K562 (cell line): ENCODE measurements at regions not wholly inside any gene's neighbourhood (a gene's known extent, or its start where the extent isn't known, plus 50 kb on each side); places are given as distances from the start of the nearest gene placed in this dataset.

ENCODE experiments used
- ARHGAP35 ChIP-seq: fragments of 450-650 bp; IDR thresholded peaks from 2 replicates; pipeline ENCODE4 v1.6.1; 2018; ENCODE audit not compliant: partially characterized antibody
- ASH1L ChIP-seq: fragments of 450-650 bp; IDR thresholded peaks from 2 replicates; pipeline ENCODE4 v1.6.1; 2018; ENCODE audit warnings: borderline replicate concordance, mild to moderate bottlenecking, low read depth; ENCODE audit not compliant: partially characterized antibody
- BACH1 ChIP-seq: fragments of 200-800 bp; sonication (Bioruptor generic); IDR thresholded peaks from 2 replicates; pipeline ENCODE4 v1.6.1; 2016; ENCODE audit warnings: missing genetic modification characterization, missing compliant biosample characterization
- BCL6 ChIP-seq: fragments of 250-450 bp; sonication (Bioruptor Pico); IDR thresholded peaks from 2 replicates; pipeline ENCODE4 v1.4.0; 2020
- BHLHE40 ChIP-seq: IDR thresholded peaks from 2 replicates; pipeline ENCODE4 v1.6.1; 2011; ENCODE audit warnings: low read length, improper control_type of control experiment
- DMBX1 ChIP-seq: fragments of 250-450 bp; sonication (Bioruptor Pico); IDR thresholded peaks from 2 replicates; pipeline ENCODE4 v1.8.0; 2022; ENCODE audit warnings: inconsistent platforms, mild to moderate bottlenecking, moderate library complexity, borderline replicate concordance
- FIP1L1 ChIP-seq: fragments of 200-400 bp; formaldehyde crosslinking; IDR thresholded peaks from 2 replicates; pipeline ENCODE4 v1.6.1; 2018; ENCODE audit warnings: mild to moderate bottlenecking, low read depth, low read length; ENCODE audit not compliant: poor library complexity, severe bottlenecking
- LCOR ChIP-seq: sonication (generic); formaldehyde crosslinking; IDR thresholded peaks from 2 replicates; pipeline ENCODE4 v1.8.0; 2022; ENCODE audit warnings: mild to moderate bottlenecking, missing genetic modification reagents
- MITF ChIP-seq: IDR thresholded peaks from 2 replicates; pipeline ENCODE4 v1.6.1; 2014; ENCODE audit warnings: antibody characterized with exemption
- NR4A1 ChIP-seq, 2 experiments: fragments of 250-450 bp in 1 of 2; fragments of 450-650 bp in 1 of 2; sonication (Bioruptor Pico) in 1 of 2; IDR thresholded peaks; 2 replicates each; pipeline versions ENCODE4 v1.4.0 to v1.6.1; 2016 to 2020; ENCODE audit warnings: mild to moderate bottlenecking in 2 of 2, missing compliant biosample characterization in 1 of 2, missing genetic modification characterization in 1 of 2, moderate library complexity in 1 of 2
- PHF21A ChIP-seq: fragments of 450-650 bp; IDR thresholded peaks from 2 replicates; pipeline ENCODE4 v1.6.1; 2017; ENCODE audit warnings: low read depth, borderline replicate concordance
- POLR2AphosphoS5 ChIP-seq: IDR thresholded peaks from 2 replicates; pipeline ENCODE4 v1.6.1; 2011; ENCODE audit warnings: mild to moderate bottlenecking, low read depth, low read length, moderate library complexity; ENCODE audit not compliant: control insufficient read depth, insufficient read depth
- PTRF ChIP-seq: fragments of 450-650 bp; IDR thresholded peaks from 2 replicates; pipeline ENCODE4 v1.6.1; 2016; ENCODE audit warnings: mild to moderate bottlenecking, missing genetic modification characterization, missing compliant biosample characterization
- RFX1 ChIP-seq: fragments of 450-650 bp; IDR thresholded peaks from 2 replicates; pipeline ENCODE4 v1.6.1; 2016; ENCODE audit warnings: mild to moderate bottlenecking, moderate library complexity
- SIN3B ChIP-seq: fragments of 450-650 bp; IDR thresholded peaks from 2 replicates; pipeline ENCODE4 v1.6.1; 2017; ENCODE audit warnings: low read depth, mild to moderate bottlenecking, moderate library complexity
- SIRT6 ChIP-seq: IDR thresholded peaks from one replicate; pipeline ENCODE4 v1.6.1; 2012; ENCODE audit warnings: low read depth, mild to moderate bottlenecking, control low read depth, inconsistent platforms, low read length, moderate library complexity
- THRB ChIP-seq: fragments of 450-650 bp; formaldehyde crosslinking; conservative IDR thresholded peaks from 2 replicates; pipeline ENCODE4 v1.4.0; 2022; ENCODE audit warnings: mild to moderate bottlenecking, missing genetic modification characterization
- ZKSCAN8 ChIP-seq: fragments of 200-800 bp; sonication (Bioruptor generic); IDR thresholded peaks from 2 replicates; pipeline ENCODE4 v1.6.1; 2016; ENCODE audit warnings: missing genetic modification characterization, missing compliant biosample characterization
- ZNF24 ChIP-seq: fragments of 450-650 bp; IDR thresholded peaks from 2 replicates; pipeline ENCODE4 v1.6.1; 2016
- ZNF518B ChIP-seq: fragments of 250-450 bp; sonication (Bioruptor Pico); IDR thresholded peaks from 2 replicates; pipeline ENCODE4 v1.5.0; 2021; ENCODE audit warnings: mild to moderate bottlenecking, moderate library complexity
- ZNF740 ChIP-seq, 3 experiments: fragments of 200-800 bp in 1 of 3; sonication (Bioruptor generic) in 1 of 3; sonication (generic) in 1 of 3; formaldehyde crosslinking in 1 of 3; IDR thresholded peaks; 2 replicates each; pipeline versions ENCODE4 v1.6.1 to v1.8.0; 2016 to 2022; ENCODE audit warnings: mild to moderate bottlenecking in 2 of 3, missing compliant biosample characterization in 2 of 3, missing genetic modification characterization in 2 of 3, missing genetic modification reagents in 1 of 3
- ZNF76 ChIP-seq: fragments of 250-450 bp; sonication (Bioruptor Pico); IDR thresholded peaks from 2 replicates; pipeline ENCODE4 v1.4.0; 2020; ENCODE audit warnings: mild to moderate bottlenecking, moderate library complexity, borderline replicate concordance

GRCh38 chr7:106773228-106773627 is 91.9 kb upstream of the PIK3CG start (continued):
- TF ChIP-seq MITF (no peak), DMBX1 (CRISPR knock-in tag) (peak; percentile 52), THRB (CRISPR knock-in tag) (no peak), ARHGAP35 (no peak), ZNF740 (CRISPR knock-in tag; IDR thresholded peaks at IDR 0.05) (no peak), ZNF740 (tag; IDR thresholded peaks at IDR 0.05) (no peak; a peak in 1 of 4 replicates), ASH1L (no peak), ZNF518B (CRISPR knock-in tag) (no peak), BACH1 (peak; percentile 55), FIP1L1 (no peak), SIRT6 (no peak), POLR2AphosphoS5 (no peak), ZNF24 (no peak), PHF21A (no peak), NR4A1 (CRISPR knock-in tag; IDR thresholded peaks at IDR 0.05) (no peak), NR4A1 (tag; IDR thresholded peaks at IDR 0.05) (peak; percentile 87), LCOR (no peak), RFX1 (no peak), BHLHE40 (no peak), SIN3B (no peak), ZKSCAN8 (CRISPR knock-in tag) (no peak), PTRF (peak; percentile 32; the same call in 1 of the 2 replicates), BCL6 (no peak), ZNF76 (no peak)
